HG03159 (cell line): ENCODE measurements at regions not wholly inside any gene's neighbourhood (a gene's known extent, or its start where the extent isn't known, plus 50 kb on each side); places are given as distances from the start of the nearest gene placed in this dataset.
A peak's percentile ranks its signal among the peaks of the same experiment; 100 is the strongest.

ENCODE experiments used
- ATAC-seq: cut with Tn5 transposase; IDR thresholded peaks from one replicate; pipeline ENCODE4 v1.9.1; 2021; ENCODE audit warnings: mild to moderate bottlenecking, moderate library complexity; ENCODE audit not compliant: unreplicated experiment

- no peak for ATAC-seq
Measured at GRCh38 chr2:224325941-224326340, 76.0 kb downstream of the FAM124B start.

DNA sequence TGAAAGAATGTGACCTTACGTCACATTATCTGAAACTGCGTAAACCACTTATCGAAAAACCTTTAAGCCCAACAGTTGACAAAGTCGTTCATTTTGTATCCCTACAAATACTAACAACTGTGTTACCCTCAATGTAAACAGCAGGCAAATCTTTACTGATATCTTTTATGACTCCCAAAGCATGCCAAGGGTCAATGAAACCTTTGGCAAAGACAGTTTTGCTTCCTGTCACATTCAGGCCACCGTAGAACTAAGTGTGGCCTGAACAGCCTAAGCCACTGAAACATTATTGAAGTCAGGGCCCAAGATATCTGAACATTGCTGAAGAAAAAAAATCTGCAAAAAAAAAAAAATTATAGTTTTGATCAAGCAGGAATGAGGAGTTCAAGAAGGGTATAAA is 77.3 kb downstream of the FAM124B start:
- ATAC-seq = no peak

GRCh38 chr2:224320660-224321059 is 81.2 kb downstream of the FAM124B start:
- no peak for ATAC-seq

DNA sequence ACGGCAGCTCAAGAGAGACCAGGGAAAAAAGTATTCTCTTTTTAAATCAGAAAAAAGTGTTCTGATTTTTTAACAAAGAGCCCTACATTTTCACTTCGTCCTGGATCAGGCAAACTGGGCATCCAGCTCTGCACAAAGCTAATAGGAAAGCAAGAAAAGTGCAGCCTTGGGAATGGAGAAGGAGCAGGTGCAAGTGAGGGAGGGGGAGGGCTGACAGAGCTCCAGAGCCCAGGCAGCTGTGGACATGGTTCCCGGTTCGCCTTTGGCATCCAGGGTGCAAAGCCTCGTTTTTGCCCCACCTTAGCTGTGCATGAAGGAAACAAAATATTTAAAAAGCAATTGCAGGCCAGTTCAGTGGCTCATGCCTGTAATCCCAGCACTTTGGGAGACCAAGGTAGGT is 82.2 kb downstream of the FAM124B start:
- ATAC-seq = no peak

DNA sequence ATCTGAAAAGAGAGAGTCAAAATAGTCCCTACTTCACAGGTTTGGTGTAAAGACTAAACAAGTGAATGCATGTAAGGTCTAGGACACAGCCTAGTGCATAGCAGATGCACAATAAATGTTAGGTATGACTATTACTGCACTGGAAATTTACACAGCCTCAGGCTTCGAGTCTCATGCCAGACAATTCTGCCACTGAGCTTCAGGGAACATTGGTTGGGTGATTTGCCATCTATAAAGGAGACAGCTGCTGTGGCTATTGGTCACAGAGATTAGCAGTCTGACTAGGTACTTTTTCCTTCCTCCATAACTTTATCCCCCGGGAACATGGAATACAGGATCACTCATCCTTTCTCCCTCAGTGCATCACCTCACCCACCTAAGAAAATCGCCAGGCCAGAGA is 89.2 kb downstream of the FAM124B start:
- ATAC-seq = no peak

DNA sequence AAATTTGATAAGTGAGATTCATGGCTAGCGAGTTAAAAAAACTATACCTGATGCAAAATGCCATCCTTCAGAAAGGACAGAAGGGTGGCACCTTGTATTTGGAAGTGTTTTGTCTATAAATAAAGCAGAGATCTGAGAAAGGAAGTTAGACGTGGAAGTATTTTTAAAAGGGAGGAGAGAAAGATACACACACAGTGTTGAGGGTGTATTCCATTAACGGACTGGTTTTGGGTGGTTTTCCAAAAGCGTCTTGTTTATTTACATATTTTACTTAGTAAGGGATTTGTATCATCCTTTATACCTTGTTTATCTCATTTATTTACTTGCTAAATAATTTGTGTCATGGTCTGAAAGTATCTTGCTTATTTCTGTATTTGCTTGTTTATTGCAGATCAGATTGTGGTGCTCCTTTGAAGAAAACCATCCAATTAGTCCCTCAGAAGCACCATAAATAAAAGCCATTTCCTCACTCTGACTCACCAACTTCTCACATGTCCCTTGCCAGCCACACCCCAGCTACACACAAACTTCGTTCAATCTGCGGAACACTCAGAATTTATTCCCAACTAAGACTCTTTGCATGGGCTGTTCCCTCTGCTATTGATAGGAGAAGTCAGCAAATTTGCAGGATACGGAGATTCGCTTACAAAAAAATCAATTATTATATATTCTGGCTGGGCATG is 90.8 kb downstream of the FAM124B start:
- ATAC-seq = no peak

GRCh38 chr2:224309176-224309575 is 92.7 kb downstream of the FAM124B start:
- no peak for ATAC-seq

GRCh38 chr2:224308272-224308911 is 93.5 kb downstream of the FAM124B start:
- peak; percentile 88 for ATAC-seq

GRCh38 chr2:224302952-224303351 is 99.0 kb downstream of the FAM124B start:
- ATAC-seq = no peak

DNA sequence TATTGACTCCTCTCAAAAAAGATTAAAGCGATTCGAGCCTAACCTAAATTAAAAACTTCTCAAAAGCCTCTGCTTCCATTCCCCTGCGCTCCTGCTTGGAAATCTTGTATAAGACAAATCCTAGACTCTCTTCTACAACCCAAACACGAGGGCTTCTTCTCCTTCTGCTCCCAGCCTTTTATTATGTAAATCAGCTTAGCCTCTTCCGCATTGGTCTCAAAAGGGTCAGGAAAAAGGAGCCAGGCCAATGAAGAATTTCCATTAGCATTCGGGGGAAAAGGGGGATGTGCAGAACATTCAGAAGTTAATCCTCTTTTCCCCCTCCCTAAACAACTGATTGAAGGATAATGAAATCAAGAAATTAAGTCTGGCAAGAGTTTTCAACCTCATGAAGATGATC is 107.9 kb downstream of the FAM124B start:
- no peak for ATAC-seq

DNA sequence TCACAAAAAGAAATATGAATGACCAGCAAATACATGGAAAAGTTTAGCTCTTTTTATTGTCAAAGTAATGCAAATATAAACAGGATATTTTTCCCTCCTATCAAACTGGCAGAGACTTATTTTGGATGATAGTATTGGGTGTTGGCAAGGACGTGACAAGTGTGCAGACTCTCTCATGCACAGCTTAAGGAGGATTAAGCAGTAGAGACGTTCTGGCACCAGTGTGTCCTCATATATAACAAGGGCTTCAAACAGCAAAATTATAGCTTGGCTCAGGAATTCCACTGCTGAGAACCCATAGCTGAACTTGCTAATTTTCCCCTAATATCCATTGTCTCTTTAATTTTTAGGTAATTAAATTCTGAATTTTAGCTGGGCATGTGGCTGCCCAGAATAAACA is 114.4 kb downstream of the FAM124B start:
- ATAC-seq = no peak

GRCh38 chr2:224286923-224287322 is 115.0 kb downstream of the FAM124B start:
- ATAC-seq = no peak

GRCh38 chr2:224284134-224284946 is 117.6 kb downstream of the FAM124B start:
- ATAC-seq = no peak

- no peak for ATAC-seq
Measured at GRCh38 chr2:224283466-224283965, 118.4 kb downstream of the FAM124B start.

DNA sequence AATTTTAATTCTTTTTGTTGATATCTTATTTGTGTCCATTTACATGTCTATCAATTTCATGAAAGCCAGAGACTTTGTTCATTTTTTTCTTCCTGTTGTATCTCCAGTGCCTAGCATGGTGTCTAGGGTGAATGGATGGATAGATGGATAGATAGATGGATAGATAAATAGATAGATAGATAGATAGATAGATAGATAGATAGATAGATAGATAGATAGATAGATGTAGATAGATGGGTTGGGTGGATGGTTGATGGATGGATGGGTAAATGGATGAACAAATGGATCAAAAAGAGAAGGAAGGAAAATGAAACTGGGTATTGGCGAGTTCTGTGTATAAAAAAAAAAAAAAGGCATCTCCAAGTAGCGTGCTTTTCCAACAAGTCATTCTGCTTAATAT is 120.5 kb downstream of the FAM124B start:
- no peak for ATAC-seq

GRCh38 chr2:224278531-224278930 is 123.4 kb downstream of the FAM124B start:
- no peak for ATAC-seq

DNA sequence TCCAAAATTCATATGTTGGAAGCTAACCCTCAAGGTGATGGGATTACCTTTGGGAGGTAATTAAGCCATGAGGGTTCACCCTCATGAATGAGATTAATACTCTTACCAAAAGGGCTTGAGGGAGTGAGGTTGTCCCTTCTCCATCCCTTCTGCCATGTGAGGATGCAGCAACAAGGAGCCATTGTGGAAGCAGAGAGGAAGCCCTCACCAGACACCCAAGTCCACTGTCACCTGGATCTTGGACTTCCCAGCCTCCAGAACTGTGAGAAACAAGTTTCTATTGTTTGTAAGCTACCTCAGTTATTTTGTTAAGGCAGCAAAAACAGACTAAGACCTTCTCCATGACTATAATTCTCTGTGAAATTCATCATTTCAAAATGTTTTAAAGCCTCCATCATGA is 125.7 kb downstream of the FAM124B start:
- ATAC-seq = no peak

DNA sequence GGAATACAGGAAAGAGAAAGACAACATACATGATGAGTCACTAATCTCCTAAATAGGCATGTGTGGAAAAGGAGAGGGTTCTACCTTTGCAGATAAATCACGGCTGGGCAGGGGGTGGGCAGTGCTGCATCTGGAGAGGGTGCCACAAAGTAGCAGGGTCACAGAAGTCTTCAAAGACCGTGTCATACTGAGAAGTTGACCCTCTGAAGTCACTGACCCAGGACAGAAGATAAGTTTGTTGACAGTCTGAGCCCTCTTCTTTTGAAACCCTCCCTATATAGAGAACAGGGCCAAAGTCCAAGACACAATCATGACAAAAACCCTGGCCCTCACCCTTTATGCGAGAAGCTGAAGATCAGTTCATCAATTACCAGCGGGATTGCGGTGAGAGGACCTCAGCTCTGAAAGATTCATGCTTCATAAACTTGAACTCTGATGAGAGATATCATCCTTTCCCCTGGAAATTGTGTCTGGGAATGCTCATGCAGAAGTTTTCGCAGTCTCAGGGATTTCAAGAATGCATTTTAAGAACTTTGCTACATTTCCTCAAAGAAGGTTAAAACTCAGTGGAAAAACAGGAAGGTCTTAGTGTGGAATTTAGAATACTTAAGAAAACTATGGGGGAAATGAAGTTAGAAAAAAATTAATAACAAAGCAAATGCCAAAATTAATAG is 129.5 kb downstream of the FAM124B start:
- no peak for ATAC-seq

GRCh38 chr2:224271617-224272236 is 130.2 kb downstream of the FAM124B start:
- no peak for ATAC-seq

- ATAC-seq = no peak
Measured at GRCh38 chr2:224268441-224268840, 133.5 kb downstream of the FAM124B start.

DNA sequence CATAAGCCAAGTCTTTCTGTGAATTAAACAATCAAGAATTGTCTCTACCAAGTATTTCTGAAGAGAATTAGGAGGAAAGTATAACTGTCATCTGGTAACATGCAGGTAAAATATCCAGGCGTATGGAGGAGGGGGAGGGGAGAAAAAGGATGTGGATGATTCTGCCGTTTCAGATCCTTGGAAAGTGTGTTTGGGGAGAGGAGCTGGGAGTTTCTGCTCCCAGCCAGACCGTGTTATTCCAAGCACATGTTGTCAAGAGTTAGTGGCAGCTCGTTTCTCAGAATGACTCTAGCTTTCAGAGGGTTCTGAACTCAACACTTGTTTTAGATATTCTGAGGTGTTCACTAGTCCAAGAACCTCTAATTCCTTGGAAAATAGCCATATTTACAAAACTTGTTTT is 137.6 kb downstream of the FAM124B start:
- ATAC-seq = no peak
